ENCODE measurements at regions not wholly inside any gene's neighbourhood (a gene's known extent, or its start where the extent isn't known, plus 50 kb on each side); places are given as distances from the start of the nearest gene placed in this dataset.

- Histone ChIP-seq H2AK9ac (replicated peaks; ENCODE audit: low read depth, low read length, poor library complexity) (no peak overlapping the region), H3K18ac (ENCODE audit: low read depth, low read length) (no peak overlapping the region), H2AFZ (replicated peaks; ENCODE audit: low read length, poor library complexity) (no peak overlapping the region), H4K91ac (ENCODE audit: insufficient read depth, low read depth, low read length) (no peak overlapping the region), H3K4ac (ENCODE audit: low read depth, low read length) (no peak overlapping the region), H4K20me1 (ENCODE audit: insufficient read depth, low read length) (no peaks in the 10 kb centered on the region), H3K23ac (ENCODE audit: low read depth, low read length) (no peak overlapping the region), H3K27ac (ENCODE audit: insufficient read depth, low read length) (no peak overlapping the region), H3K56ac (ENCODE audit: extremely low read depth, insufficient read depth, low read length) (no peak overlapping the region), H3K27me3 (ENCODE audit: control insufficient read depth, insufficient read depth, low read length) (no peaks in the 10 kb centered on the region), H3K4me1 (ENCODE audit: control insufficient read depth, insufficient read depth, low read length) (no peaks in the 10 kb centered on the region), H2BK20ac (ENCODE audit: low read depth, low read length) (no peak overlapping the region), H3K9me3 (ENCODE audit: control insufficient read depth, insufficient read depth, low read length) (peaks cover 40% of the 10 kb centered on the region), H4K5ac (ENCODE audit: low read depth, low read length) (no peak overlapping the region), H3K9ac (ENCODE audit: low read depth, low read length) (no peak overlapping the region), H3K36me3 (ENCODE audit: control insufficient read depth, insufficient read depth, low read length) (no peaks in the 10 kb centered on the region), H2BK120ac (ENCODE audit: low read depth, low read length) (no peak overlapping the region), H3K79me1 (ENCODE audit: low read depth in 1 of 2, low read length in 2 of 2) (no peaks in the 10 kb centered on the region), H3K4me3 (ENCODE audit: insufficient read depth, low read depth, low read length) (no peak overlapping the region), H3K14ac (replicated peaks; ENCODE audit: low read depth, low read length) (no peak overlapping the region), H3K4me2 (ENCODE audit: low read depth, low read length) (no peak overlapping the region), H4K8ac (ENCODE audit: low read depth in 2 of 2, low read length in 2 of 2) (no peak overlapping the region), H2BK5ac (ENCODE audit: low read depth, low read length, poor library complexity, severe bottlenecking) (no peak overlapping the region), H2AK5ac (ENCODE audit: low read depth, low read length) (no peak overlapping the region), H2BK15ac (ENCODE audit: low read depth, low read length) (no peak overlapping the region), H3K9me1 (ENCODE audit: insufficient read depth, low read length) (no peaks in the 10 kb centered on the region)
- no TSS peak for BruUV-seq (replicated peaks)
- ATAC-seq (ENCODE audit: low read depth) (no peak), DNase-seq (no peak)
- in situ Hi-C loops (cut with MboI; ENCODE audit: low sequenced_read_pairs) (no loop called here), dilution Hi-C loops (cut with HindIII; ENCODE audit: low sequenced_read_pairs, unreplicated experiment) (no loop called here), intact Hi-C loops (cut with micrococcal nuclease) (no loop called here)
- POLR2A ChIA-PET (ENCODE audit: unreplicated experiment): no interaction called here
- TF ChIP-seq, protein P1, sequence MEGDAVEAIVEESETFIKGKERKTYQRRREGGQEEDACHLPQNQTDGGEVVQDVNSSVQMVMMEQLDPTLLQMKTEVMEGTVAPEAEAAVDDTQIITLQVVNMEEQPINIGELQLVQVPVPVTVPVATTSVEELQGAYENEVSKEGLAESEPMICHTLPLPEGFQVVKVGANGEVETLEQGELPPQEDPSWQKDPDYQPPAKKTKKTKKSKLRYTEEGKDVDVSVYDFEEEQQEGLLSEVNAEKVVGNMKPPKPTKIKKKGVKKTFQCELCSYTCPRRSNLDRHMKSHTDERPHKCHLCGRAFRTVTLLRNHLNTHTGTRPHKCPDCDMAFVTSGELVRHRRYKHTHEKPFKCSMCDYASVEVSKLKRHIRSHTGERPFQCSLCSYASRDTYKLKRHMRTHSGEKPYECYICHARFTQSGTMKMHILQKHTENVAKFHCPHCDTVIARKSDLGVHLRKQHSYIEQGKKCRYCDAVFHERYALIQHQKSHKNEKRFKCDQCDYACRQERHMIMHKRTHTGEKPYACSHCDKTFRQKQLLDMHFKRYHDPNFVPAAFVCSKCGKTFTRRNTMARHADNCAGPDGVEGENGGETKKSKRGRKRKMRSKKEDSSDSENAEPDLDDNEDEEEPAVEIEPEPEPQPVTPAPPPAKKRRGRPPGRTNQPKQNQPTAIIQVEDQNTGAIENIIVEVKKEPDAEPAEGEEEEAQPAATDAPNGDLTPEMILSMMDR (conservative IDR thresholded peaks at IDR 0.05; ENCODE audit: low read depth, low read length): no peak
- TF ChIP-seq POLR2A (IDR thresholded peaks at IDR 0.05; ENCODE audit: low read depth, low read length) (no peak), CEBPB (IDR thresholded peaks at IDR 0.05; ENCODE audit: low read depth, low read length) (no peak), SMC3 (IDR thresholded peaks at IDR 0.05; ENCODE audit: low read depth, low read length) (no peak), BHLHE40 (IDR thresholded peaks at IDR 0.05; ENCODE audit: low read depth, low read length) (no peak), ELK1 (IDR thresholded peaks at IDR 0.05; ENCODE audit: borderline replicate concordance, low read depth, low read length) (no peak), MAFK (IDR thresholded peaks at IDR 0.05; ENCODE audit: low read depth, low read length) (no peak), RAD21 (IDR thresholded peaks at IDR 0.05; ENCODE audit: low read length) (no peak), CHD1 (IDR thresholded peaks at IDR 0.05; ENCODE audit: low read depth, low read length) (no peak), NFE2L2 (IDR thresholded peaks at IDR 0.05; ENCODE audit: low read depth, low read length) (no peak), RCOR1 (IDR thresholded peaks at IDR 0.05; ENCODE audit: insufficient replicate concordance, low read length) (no peak), RFX5 (IDR thresholded peaks at IDR 0.05; ENCODE audit: low read depth, low read length) (no peak)
- TF ChIP-seq, protein P2, sequence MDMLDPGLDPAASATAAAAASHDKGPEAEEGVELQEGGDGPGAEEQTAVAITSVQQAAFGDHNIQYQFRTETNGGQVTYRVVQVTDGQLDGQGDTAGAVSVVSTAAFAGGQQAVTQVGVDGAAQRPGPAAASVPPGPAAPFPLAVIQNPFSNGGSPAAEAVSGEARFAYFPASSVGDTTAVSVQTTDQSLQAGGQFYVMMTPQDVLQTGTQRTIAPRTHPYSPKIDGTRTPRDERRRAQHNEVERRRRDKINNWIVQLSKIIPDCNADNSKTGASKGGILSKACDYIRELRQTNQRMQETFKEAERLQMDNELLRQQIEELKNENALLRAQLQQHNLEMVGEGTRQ (IDR thresholded peaks at IDR 0.05; ENCODE audit: low read depth, low read length): no peak
- CTCF ChIA-PET: no interaction called here
- 40% methylated on average over 1 of the region's 20 CpGs; no CpG with 5 or more reads in 1 of the 2 experiments for WGBS, 2 experiments (ENCODE audit: extremely low coverage in 2 of 2, insufficient read length in 1 of 2)
These were observed 88.8 kb downstream of the OLFM1 start for GRCh38 chr9:135176284-135176683.

Measured in IMR-90 (cell line).